Neuronal stem cell (in vitro differentiated cells): ENCODE measurements at regions not wholly inside any gene's neighbourhood (a gene's known extent, or its start where the extent isn't known, plus 50 kb on each side); places are given as distances from the start of the nearest gene placed in this dataset.
"Not testable (repeated sequence)": the region's sequence is repeated elsewhere in the genome, so short reads cannot be mapped to it uniquely, and the experiment has no call there.

Experiments used
- DNase-seq: peaks from one replicate; pipeline ENCODE4 v3.0.0-alpha.2; 2013; ENCODE audit warnings: low spot score
- H2AFZ ChIP-seq: one replicate; pipeline ENCODE4 v1.6.1; 2013; ENCODE audit warnings: mild to moderate bottlenecking, low read length, inconsistent platforms
- H2AK5ac ChIP-seq: 2 replicates; pipeline ENCODE4 v1.6.1; 2013; ENCODE audit warnings: low read depth, mild to moderate bottlenecking, inconsistent platforms, low read length, moderate library complexity, mixed read lengths
- H2BK120ac ChIP-seq: 2 replicates; pipeline ENCODE4 v1.6.1; 2013; ENCODE audit warnings: low read depth, mild to moderate bottlenecking, inconsistent platforms, low read length, moderate library complexity, mixed read lengths
- H2BK12ac ChIP-seq: one replicate; pipeline ENCODE4 v1.6.1; 2013; ENCODE audit warnings: low read length, inconsistent platforms
- H2BK15ac ChIP-seq: 2 replicates; pipeline ENCODE4 v1.6.1; 2013; ENCODE audit warnings: mild to moderate bottlenecking, low read length, inconsistent platforms, mixed read lengths
- H2BK5ac ChIP-seq: one replicate; pipeline ENCODE4 v1.6.1; 2013; ENCODE audit warnings: inconsistent platforms, mild to moderate bottlenecking, low read length, moderate library complexity
- H3K14ac ChIP-seq: one replicate; pipeline ENCODE4 v1.6.1; 2013; ENCODE audit warnings: low read length, inconsistent platforms
- H3K18ac ChIP-seq: 2 replicates; pipeline ENCODE4 v1.6.1; 2013; ENCODE audit warnings: low read length, inconsistent platforms
- H3K23ac ChIP-seq: 2 replicates; pipeline ENCODE4 v1.6.1; 2013; ENCODE audit warnings: low read depth, mild to moderate bottlenecking, mixed read lengths, low read length, inconsistent platforms; ENCODE audit not compliant: poor library complexity
- H3K27ac ChIP-seq: replicated peaks from 3 replicates; pipeline ENCODE4 v1.5.1; 2013; ENCODE audit warnings: low read length, inconsistent platforms
- H3K27me3 ChIP-seq, 3 experiments: 2 replicates each; pipeline ENCODE4 v1.6.1; 2013; ENCODE audit warnings: low read length in 3 of 3, mild to moderate bottlenecking in 2 of 3, inconsistent platforms in 1 of 3, low read depth in 1 of 3, mixed read lengths in 1 of 3, moderate library complexity in 1 of 3; ENCODE audit not compliant: control insufficient read depth in 3 of 3, insufficient read depth in 3 of 3
- H3K36me3 ChIP-seq, 2 donors: replicated peaks in 1 of 2; 2 replicates each; pipeline ENCODE4 v1.6.1; 2013; ENCODE audit warnings: low read length in 2 of 2; ENCODE audit not compliant: control insufficient read depth in 2 of 2, insufficient read depth in 2 of 2
- H3K4ac ChIP-seq: 2 replicates; pipeline ENCODE4 v1.6.1; 2013; ENCODE audit warnings: inconsistent platforms, mild to moderate bottlenecking, low read length, moderate library complexity
- H3K4me1 ChIP-seq, 2 donors: 1 replicate in 1 of 2; 2 replicates in 1 of 2; pipeline ENCODE4 v1.6.1; 2013; ENCODE audit warnings: low read length in 2 of 2, low read depth in 1 of 2; ENCODE audit not compliant: control insufficient read depth in 2 of 2, insufficient read depth in 1 of 2
- H3K4me2 ChIP-seq: one replicate; pipeline ENCODE4 v1.6.1; 2013; ENCODE audit warnings: mild to moderate bottlenecking, low read length, inconsistent platforms; ENCODE audit not compliant: insufficient read depth, poor library complexity, severe bottlenecking
- H3K4me3 ChIP-seq, 2 donors: 2 replicates each; pipeline ENCODE4 v1.5.1; 2013; ENCODE audit warnings: low read length in 2 of 2, mild to moderate bottlenecking in 2 of 2, inconsistent platforms in 1 of 2, moderate library complexity in 1 of 2
- H3K79me1 ChIP-seq: one replicate; pipeline ENCODE4 v1.6.1; 2013; ENCODE audit warnings: low read depth, mild to moderate bottlenecking, inconsistent platforms, low read length, moderate library complexity
- H3K9ac ChIP-seq: one replicate; pipeline ENCODE4 v1.6.1; 2013; ENCODE audit warnings: mild to moderate bottlenecking, low read depth, low read length, inconsistent platforms; ENCODE audit not compliant: poor library complexity
- H3K9me3 ChIP-seq, 2 donors: replicated peaks in 1 of 2; 2 replicates each; pipeline versions ENCODE3 to v1.6.1; 2013; ENCODE audit warnings: low read length in 2 of 2, mild to moderate bottlenecking in 2 of 2, inconsistent platforms in 1 of 2, low read depth in 1 of 2, mixed read lengths in 1 of 2, moderate library complexity in 1 of 2; ENCODE audit not compliant: control insufficient read depth in 2 of 2, insufficient read depth in 1 of 2
- H4K8ac ChIP-seq: one replicate; pipeline ENCODE4 v1.6.1; 2013; ENCODE audit warnings: low read depth, mild to moderate bottlenecking, inconsistent platforms, low read length, moderate library complexity
- H4K91ac ChIP-seq: one replicate; pipeline ENCODE4 v1.6.1; 2013; ENCODE audit warnings: low read length, low read depth, mild to moderate bottlenecking, inconsistent platforms; ENCODE audit not compliant: poor library complexity
- WGBS, 2 donors: extraction: QIAGEN DNeasy Blood & Tissue Kit; methylation state at CpG; one replicate each; pipeline ENCODE4 v1.1.7; 2013; ENCODE audit warnings: missing lambda C conversion rate in 2 of 2, mixed read lengths in 1 of 2; ENCODE audit not compliant: insufficient read length in 2 of 2, insufficient replicate concordance in 1 of 2; ENCODE audit errors: extremely low coverage in 2 of 2; 5-methylcytosine and 5-hydroxymethylcytosine counted together

DNA sequence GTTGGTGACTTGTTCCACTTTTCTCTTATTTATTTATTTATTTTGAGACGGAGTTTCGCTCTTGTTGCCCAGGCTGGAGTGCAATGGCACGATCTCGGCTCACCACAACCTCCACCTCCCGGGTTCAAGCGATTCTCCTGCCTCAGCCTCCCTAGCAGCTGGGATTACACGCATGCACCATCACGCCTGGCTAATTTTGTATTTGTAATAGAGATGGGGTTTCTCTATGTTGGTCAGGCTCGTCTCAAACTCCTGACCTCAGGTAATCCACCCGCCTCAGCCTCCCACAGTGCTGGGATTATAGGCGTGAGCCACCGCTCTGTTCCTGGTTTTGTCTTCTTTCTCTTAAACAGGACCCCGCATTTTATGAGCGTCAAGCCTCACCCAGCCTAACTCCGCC lies 57.3 kb upstream of the METTL9 start:
- not testable (repeated sequence) for H2AFZ ChIP-seq, H3K4me3 ChIP-seq, H2BK12ac ChIP-seq, H3K9ac ChIP-seq, H3K4me2 ChIP-seq, H3K27me3 ChIP-seq, H4K8ac ChIP-seq, DNase-seq, H3K79me1 ChIP-seq, H3K9me3 ChIP-seq, H4K91ac ChIP-seq, H3K4ac ChIP-seq, H2BK120ac ChIP-seq, H2BK15ac ChIP-seq, H2AK5ac ChIP-seq, H3K27ac ChIP-seq, H3K18ac ChIP-seq, H2BK5ac ChIP-seq, H3K4me1 ChIP-seq, H3K14ac ChIP-seq, H3K23ac ChIP-seq, H3K36me3 ChIP-seq
- whole genome bisulfite sequencing, 2 donors, result no CpG with 5 or more reads among the region's 15 CpGs

DNA sequence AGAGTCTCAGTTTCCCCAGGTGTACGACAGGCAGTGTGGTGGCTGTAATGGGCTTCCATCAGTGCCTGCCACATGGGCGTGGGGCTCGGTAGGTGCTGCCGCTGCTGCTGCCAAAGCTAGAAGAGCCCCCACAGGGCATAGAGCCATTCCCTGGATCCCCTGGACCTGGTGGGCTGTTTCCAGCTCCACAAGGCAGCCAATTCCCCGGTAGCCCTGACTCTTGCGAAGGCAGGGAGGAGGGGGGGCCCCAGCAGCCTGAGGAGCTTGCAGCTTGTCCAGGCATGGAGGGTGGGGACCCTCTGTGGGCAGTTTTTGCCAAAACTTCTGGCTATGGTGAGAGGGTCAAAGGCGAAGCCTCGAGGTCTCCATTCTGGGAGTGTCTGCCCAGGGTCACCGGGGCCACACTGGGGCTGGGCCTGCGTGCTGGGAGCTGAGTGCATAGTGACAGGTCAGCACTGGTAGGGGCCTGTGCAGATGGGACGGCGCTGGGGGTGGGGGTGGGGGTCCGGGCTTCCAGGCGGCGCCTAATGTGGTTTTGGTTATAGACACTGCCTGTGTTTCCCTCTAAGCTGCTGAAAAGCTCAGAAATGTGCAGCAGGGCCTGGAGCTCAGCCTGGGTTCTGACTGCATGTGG lies 56.8 kb upstream of the METTL9 start:
- not testable (repeated sequence) for H3K9ac ChIP-seq, H3K14ac ChIP-seq, H3K36me3 ChIP-seq, H3K4me2 ChIP-seq, H3K27me3 ChIP-seq, H2BK5ac ChIP-seq, H3K79me1 ChIP-seq, H4K91ac ChIP-seq, DNase-seq, H3K4ac ChIP-seq, H3K27ac ChIP-seq, H2BK120ac ChIP-seq, H3K9me3 ChIP-seq, H4K8ac ChIP-seq, H2BK15ac ChIP-seq, H3K23ac ChIP-seq, H3K18ac ChIP-seq, H3K4me3 ChIP-seq, H2AFZ ChIP-seq, H2AK5ac ChIP-seq, H3K4me1 ChIP-seq, H2BK12ac ChIP-seq
- WGBS, 2 donors, result no CpG with 5 or more reads among the region's 15 CpGs

DNA sequence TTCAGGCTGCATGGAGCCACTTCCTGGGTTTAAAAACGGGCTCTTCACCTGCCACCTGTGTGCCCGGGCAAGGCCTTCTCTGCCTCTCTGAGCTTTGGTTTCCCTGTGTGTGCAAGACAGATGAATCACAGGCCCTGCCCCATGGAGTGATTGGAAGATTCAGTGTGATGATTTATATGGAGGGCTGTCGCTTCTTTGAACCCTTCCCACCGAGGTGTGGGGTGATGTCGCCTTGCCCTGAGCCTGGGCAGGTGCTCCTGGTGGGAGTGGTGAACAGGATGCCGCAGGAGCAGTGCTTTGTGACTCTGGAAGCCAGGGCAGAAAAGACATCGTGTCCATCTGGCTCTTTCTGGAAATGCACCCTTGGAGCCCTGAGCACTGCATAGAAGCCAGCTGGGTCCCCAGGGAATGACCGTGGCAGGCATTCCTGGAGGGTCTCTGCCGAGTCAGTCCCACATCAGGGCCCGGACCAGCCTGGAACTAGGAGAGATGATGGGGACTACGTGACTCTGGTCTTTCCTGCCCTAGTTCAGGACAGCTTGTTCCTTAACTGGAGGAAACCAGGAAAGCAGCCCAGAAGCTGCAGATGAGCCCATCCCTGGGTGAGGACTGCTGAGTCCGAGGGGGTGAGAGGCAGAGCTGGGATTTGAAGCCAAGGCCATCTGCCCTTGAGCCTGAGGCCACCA lies 56.1 kb upstream of the METTL9 start:
- DNase-seq, result not testable (repeated sequence)

DNA sequence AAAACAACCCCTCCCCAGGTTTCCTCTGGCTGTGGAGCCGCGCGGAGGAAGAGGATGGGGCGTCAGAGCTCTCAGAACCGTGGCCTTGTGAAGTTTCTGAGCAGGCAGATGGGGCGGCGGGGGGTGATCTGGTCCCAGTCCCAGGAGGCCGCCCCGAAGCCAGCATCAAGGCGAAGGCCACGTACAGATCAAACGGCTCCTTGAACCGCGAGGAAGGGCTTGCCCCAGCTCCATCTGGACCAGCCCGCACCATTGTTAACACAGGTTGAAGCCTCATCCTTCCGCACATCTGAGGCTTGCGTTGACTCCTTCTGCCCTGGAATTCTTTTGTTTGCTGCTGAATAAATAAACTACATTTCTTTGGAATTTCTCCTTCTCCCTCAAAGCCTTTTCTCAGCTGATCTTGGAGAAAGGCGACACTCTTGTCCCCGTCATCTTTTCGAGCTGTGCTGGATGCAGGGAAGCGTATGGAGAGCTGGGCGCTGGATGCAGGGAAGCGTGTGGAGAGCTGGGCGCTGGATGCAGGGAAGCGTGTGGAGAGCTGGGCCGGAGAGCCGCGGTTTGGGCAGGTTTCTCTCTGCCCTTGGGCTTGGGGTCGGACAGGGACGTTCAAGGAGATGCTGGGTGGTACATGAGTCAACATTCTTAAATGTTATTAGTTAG lies 53.6 kb upstream of the METTL9 start:
- not testable (repeated sequence) for H2AK5ac ChIP-seq, H3K79me1 ChIP-seq, H3K27ac ChIP-seq, H4K8ac ChIP-seq, H3K23ac ChIP-seq, H3K4me1 ChIP-seq, DNase-seq, H3K36me3 ChIP-seq, H2AFZ ChIP-seq, H2BK15ac ChIP-seq, H2BK12ac ChIP-seq, H3K9me3 ChIP-seq, H2BK120ac ChIP-seq, H3K4me3 ChIP-seq, H3K4me2 ChIP-seq, H3K27me3 ChIP-seq, H3K9ac ChIP-seq, H4K91ac ChIP-seq, H2BK5ac ChIP-seq, H3K14ac ChIP-seq, H3K4ac ChIP-seq
- WGBS, 2 donors, result no CpG with 5 or more reads among the region's 30 CpGs
- H3K18ac ChIP-seq, result peak overlapping the region; percentile 83

More for the DNA sequence above, 56.1 kb upstream of the METTL9 start:
- H3K27me3 ChIP-seq, H4K91ac ChIP-seq, H3K36me3 ChIP-seq, H2AK5ac ChIP-seq, H2BK120ac ChIP-seq, H3K14ac ChIP-seq, H3K79me1 ChIP-seq, H3K18ac ChIP-seq, H3K4me1 ChIP-seq, H2BK15ac ChIP-seq, H3K4me3 ChIP-seq, H2BK12ac ChIP-seq, H4K8ac ChIP-seq, H2AFZ ChIP-seq, H3K4ac ChIP-seq, H3K9me3 ChIP-seq, H3K23ac ChIP-seq, H3K4me2 ChIP-seq, H3K27ac ChIP-seq, H2BK5ac ChIP-seq: not testable (repeated sequence)
- H3K9ac ChIP-seq, result peak overlapping the region; percentile 44
- no CpG with 5 or more reads among the region's 12 CpGs for WGBS, 2 donors
